ENCODE measurements at regions not wholly inside any gene's neighbourhood (a gene's known extent, or its start where the extent isn't known, plus 50 kb on each side); places are given as distances from the start of the nearest gene placed in this dataset.

GRCh38 chr7:156191090-156191489 is 378.8 kb upstream of the SHH start:
- DNase-seq (ENCODE audit: low read depth), result no peak

- no peak for DNase-seq (ENCODE audit: low read depth)
Observed at GRCh38 chr7:156185076-156185475, 372.8 kb upstream of the SHH start.

GRCh38 chr7:156184164-156184563 is 371.9 kb upstream of the SHH start:
- DNase-seq (ENCODE audit: low read depth), result no peak

GRCh38 chr7:156180451-156181229 is 368.4 kb upstream of the SHH start:
- DNase-seq (ENCODE audit: low read depth), result no peak

- DNase-seq (ENCODE audit: low read depth), result no peak
Observed at GRCh38 chr7:156179872-156180390, 367.7 kb upstream of the SHH start.

- DNase-seq (ENCODE audit: low read depth), result no peak
Observed at GRCh38 chr7:156178857-156179256, 366.6 kb upstream of the SHH start.

GRCh38 chr7:156178214-156178613 is 366.0 kb upstream of the SHH start:
- no peak for DNase-seq (ENCODE audit: low read depth)

- no peak for DNase-seq (ENCODE audit: low read depth)
Observed at GRCh38 chr7:156177422-156178055, 365.3 kb upstream of the SHH start.

GRCh38 chr7:156176039-156176438 is 363.8 kb upstream of the SHH start:
- no peak for DNase-seq (ENCODE audit: low read depth)

- no peak for DNase-seq (ENCODE audit: low read depth)
Observed at GRCh38 chr7:156175003-156175402, 362.7 kb upstream of the SHH start.

- no peak for DNase-seq (ENCODE audit: low read depth)
Observed at GRCh38 chr7:156174428-156174827, 362.2 kb upstream of the SHH start.

GRCh38 chr7:156173748-156174353 is 361.6 kb upstream of the SHH start:
- DNase-seq (ENCODE audit: low read depth), result no peak

- DNase-seq (ENCODE audit: low read depth), result no peak
Observed at GRCh38 chr7:156173346-156173745, 361.1 kb upstream of the SHH start.

- no peak for DNase-seq (ENCODE audit: low read depth)
Observed at GRCh38 chr7:156172638-156173037, 360.4 kb upstream of the SHH start.

GRCh38 chr7:156169474-156170370 is 357.5 kb upstream of the SHH start:
- DNase-seq (ENCODE audit: low read depth), result no peak

- DNase-seq (ENCODE audit: low read depth), result no peak
Observed at GRCh38 chr7:156168434-156168833, 356.2 kb upstream of the SHH start.

GRCh38 chr7:156167987-156168386 is 355.7 kb upstream of the SHH start:
- DNase-seq (ENCODE audit: low read depth), result no peak

- no peak for DNase-seq (ENCODE audit: low read depth)
Observed at GRCh38 chr7:156167417-156167807, 355.1 kb upstream of the SHH start.

GRCh38 chr7:156166692-156167416 is 354.6 kb upstream of the SHH start:
- no peak for DNase-seq (ENCODE audit: low read depth)

GRCh38 chr7:156163747-156164146 is 351.5 kb upstream of the SHH start:
- no peak for DNase-seq (ENCODE audit: low read depth)

- DNase-seq (ENCODE audit: low read depth), result no peak
Observed at GRCh38 chr7:156162451-156162850, 350.2 kb upstream of the SHH start.
